ENCODE measurements at regions not wholly inside any gene's neighbourhood (a gene's known extent, or its start where the extent isn't known, plus 50 kb on each side); places are given as distances from the start of the nearest gene placed in this dataset.

- TF ChIP-seq CTCF (IDR thresholded peaks at IDR 0.05), result no peak
- no peak for TF ChIP-seq POLR2A (IDR thresholded peaks at IDR 0.05)
- no peak for TF ChIP-seq EP300 (IDR thresholded peaks at IDR 0.05)
Measured at GRCh38 chr22:33124471-33124870, 66.3 kb upstream of the SYN3 start.
